Kidney epithelial cell (primary cell): ENCODE measurements at regions not wholly inside any gene's neighbourhood (a gene's known extent, or its start where the extent isn't known, plus 50 kb on each side); places are given as distances from the start of the nearest gene placed in this dataset.

ENCODE experiments used
- DNase-seq: peaks from one replicate; pipeline ENCODE4 v3.0.0-alpha.2; 2010; ENCODE audit warnings: low read depth
- H3K27me3 ChIP-seq: 2 replicates; pipeline ENCODE4 v1.6.0; 2011; ENCODE audit warnings: low read length; ENCODE audit not compliant: control insufficient read depth, insufficient read depth
- H3K36me3 ChIP-seq: 2 replicates; pipeline ENCODE4 v1.5.1; 2011; ENCODE audit warnings: low read length; ENCODE audit not compliant: control insufficient read depth, insufficient read depth
- H3K4me3 ChIP-seq: 2 replicates; pipeline ENCODE4 v1.5.1; 2011; ENCODE audit warnings: low read depth, mild to moderate bottlenecking, control low read depth, low read length
- TF ChIP-seq, protein P1 (sequence below): IDR thresholded peaks from 2 replicates; pipeline ENCODE4 v1.5.1; 2011; ENCODE audit warnings: mild to moderate bottlenecking, moderate library complexity, low read length, control low read depth, inconsistent platforms; ENCODE audit not compliant: insufficient read depth, poor library complexity, severe bottlenecking

DNA sequence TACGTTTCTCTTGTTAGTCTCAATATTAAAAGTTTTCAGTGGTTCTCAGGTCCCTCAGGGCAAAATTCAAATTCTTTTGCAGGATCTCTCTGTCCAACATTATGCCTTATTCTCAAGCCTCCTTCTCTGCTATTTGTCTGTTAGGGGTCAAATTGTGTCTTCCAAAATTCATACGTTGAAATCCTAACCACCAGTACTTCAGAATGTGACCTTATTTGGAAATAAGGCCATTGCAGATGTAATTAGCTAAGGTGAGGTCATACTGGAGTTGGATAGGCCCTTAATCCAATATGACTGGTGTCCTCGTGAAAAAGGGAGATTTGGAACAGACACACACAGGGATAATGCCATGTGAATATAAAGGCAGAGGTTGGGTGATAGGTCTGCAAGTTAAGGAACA lies 64.1 kb upstream of the ADGRF1 start:
- no peak for DNase-seq
- Histone ChIP-seq H3K27me3 (no peaks in the 10 kb centered on the region), H3K4me3 (no peak overlapping the region), H3K36me3 (no peaks in the 10 kb centered on the region)
- TF ChIP-seq, protein P1, sequence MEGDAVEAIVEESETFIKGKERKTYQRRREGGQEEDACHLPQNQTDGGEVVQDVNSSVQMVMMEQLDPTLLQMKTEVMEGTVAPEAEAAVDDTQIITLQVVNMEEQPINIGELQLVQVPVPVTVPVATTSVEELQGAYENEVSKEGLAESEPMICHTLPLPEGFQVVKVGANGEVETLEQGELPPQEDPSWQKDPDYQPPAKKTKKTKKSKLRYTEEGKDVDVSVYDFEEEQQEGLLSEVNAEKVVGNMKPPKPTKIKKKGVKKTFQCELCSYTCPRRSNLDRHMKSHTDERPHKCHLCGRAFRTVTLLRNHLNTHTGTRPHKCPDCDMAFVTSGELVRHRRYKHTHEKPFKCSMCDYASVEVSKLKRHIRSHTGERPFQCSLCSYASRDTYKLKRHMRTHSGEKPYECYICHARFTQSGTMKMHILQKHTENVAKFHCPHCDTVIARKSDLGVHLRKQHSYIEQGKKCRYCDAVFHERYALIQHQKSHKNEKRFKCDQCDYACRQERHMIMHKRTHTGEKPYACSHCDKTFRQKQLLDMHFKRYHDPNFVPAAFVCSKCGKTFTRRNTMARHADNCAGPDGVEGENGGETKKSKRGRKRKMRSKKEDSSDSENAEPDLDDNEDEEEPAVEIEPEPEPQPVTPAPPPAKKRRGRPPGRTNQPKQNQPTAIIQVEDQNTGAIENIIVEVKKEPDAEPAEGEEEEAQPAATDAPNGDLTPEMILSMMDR, result no peak

DNA sequence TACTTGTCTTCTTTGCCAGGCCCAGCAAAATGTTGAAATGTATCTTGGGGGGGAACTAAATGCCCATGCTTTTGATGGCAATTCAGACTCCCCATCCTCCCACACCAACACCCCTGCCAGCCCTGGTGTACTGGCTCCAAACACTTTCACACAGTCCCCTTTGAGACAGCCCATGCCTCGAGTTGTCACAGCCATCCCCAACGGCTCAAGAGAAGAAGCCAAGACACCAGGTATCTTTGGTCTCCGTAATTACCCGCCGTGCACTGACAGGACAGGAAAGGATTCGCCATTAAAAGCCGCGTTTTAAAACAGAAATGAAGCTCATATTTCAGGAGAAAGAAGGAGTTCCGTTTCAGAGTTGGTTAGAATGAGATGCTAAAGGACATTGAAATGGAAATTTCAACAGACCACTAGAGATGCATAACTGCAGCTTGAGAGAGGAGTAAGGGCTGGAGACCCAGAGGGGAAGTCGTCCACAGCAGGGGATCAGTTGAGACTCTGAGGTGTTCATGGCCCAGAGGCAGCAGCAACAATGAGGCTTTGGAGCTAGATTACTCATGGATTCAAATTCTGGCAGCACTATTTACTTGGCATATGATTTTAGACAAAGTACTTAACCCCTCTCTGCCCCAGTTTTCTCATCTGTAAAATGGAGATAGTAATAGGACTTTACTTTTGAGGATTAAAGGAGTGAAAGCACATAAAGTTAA lies 63.5 kb upstream of the ADGRF1 start:
- H3K36me3 ChIP-seq, result no peaks in the 10 kb centered on the region
- H3K4me3 ChIP-seq, result no peak overlapping the region
- DNase-seq, result no peak
- TF ChIP-seq, protein P1, result no peak
- no peaks in the 10 kb centered on the region for H3K27me3 ChIP-seq

DNA sequence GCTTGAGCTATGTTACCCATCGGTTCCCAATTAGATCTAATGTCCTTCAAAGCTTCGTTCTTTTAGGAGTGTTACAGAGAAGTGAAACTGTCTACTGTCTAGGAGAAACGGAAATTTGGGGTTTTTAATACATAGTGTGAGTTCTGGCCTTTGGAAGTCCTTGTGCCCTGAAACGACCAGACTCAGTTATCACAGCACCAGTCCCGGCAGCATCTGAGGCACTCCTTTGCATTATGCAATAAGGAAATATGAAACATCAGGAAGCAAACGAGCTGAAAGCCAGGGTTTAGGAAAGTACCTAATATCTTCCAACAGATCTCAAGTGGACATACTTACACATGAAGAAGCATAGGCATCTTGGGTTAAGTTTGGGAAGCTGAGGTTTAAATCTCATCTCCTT lies 61.8 kb upstream of the ADGRF1 start:
- no peak for DNase-seq

DNA sequence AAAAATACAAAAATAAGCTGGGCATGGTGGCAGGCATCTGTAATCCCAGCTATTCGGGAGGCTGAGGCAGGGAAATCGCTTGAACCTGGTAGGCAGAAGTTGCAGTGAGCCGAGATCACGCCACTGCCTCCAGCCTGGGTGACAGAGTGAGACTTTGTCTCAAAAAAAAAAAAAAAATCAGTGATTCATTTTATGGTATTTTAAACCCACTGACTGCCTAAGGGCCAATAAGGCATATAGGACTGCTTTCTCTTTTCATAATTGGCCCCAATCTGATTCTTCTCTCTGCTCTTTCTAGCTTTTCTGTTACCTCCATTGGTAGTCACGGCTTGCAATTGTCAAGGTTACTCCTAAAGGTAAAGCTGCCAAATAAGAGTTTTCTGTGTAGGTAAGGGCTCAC lies 60.2 kb upstream of the ADGRF1 start:
- Histone ChIP-seq H3K27me3 (no peaks in the 10 kb centered on the region), H3K36me3 (no peaks in the 10 kb centered on the region), H3K4me3 (no peak overlapping the region)
- DNase-seq, result no peak
- TF ChIP-seq, protein P1, result no peak

More for the DNA sequence above, 61.8 kb upstream of the ADGRF1 start:
- no peaks in the 10 kb centered on the region for H3K36me3 ChIP-seq
- no peaks in the 10 kb centered on the region for H3K27me3 ChIP-seq
- TF ChIP-seq, protein P1, result no peak
- no peak overlapping the region for H3K4me3 ChIP-seq

DNA sequence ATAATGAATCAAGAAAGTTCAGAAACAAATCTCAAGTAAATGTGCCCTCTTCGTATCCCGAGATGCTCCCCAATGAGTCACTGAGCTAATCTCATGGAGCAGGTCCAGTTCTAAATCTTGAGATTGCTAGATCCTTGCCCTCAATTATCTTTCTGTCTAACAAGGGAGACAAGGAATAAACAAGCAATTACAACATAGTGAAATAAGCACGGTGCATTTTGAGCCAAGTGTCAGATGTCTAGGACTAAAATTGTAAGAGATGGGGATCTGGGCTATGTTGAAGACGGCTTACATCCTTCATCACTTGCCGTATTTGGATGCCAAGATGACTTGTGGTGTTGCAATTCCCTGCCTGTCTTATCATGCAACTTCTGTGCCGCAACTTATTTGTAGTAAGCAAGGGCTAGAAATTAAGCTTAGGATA lies 56.5 kb upstream of the ADGRF1 start:
- TF ChIP-seq, protein P1, result no peak
- DNase-seq, result no peak
- Histone ChIP-seq H3K4me3 (no peak overlapping the region), H3K36me3 (no peaks in the 10 kb centered on the region), H3K27me3 (no peaks in the 10 kb centered on the region)
